ENCODE measurements at regions not wholly inside any gene's neighbourhood (a gene's known extent, or its start where the extent isn't known, plus 50 kb on each side); places are given as distances from the start of the nearest gene placed in this dataset.
"Not testable (repeated sequence)": the region's sequence is repeated elsewhere in the genome, so short reads cannot be mapped to it uniquely, and the experiment has no call there.

DNA sequence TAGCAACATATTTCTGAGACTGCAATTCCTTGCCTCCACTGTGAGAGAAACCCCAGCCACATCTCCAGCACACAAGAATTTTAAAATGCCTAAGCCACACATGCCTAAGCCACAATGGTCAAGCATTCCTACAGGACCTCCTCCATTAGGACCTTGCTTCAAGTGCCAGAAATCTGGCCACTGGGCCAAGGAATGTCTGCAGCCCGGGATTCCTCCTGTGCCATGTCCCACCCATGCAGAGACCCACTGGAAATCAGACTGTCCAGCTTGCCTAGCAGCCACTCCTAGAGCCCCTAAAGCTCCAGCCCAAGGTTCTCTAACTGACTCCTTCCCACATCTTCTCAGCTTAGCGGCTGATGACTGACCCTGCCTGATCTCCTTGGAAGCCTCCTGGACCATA, 117.5 kb downstream of the AHR start:
- H3K9ac ChIP-seq (ENCODE audit: low read depth, low read length), result no peak overlapping the region
- H3K36me3 ChIP-seq (ENCODE audit: insufficient read depth, low read length), result no peaks in the 10 kb centered on the region
- H3K4me2 ChIP-seq (ENCODE audit: low read length), result no peak overlapping the region
- H3K9me3 ChIP-seq (replicated peaks; ENCODE audit: low read length), result no peaks in the 10 kb centered on the region
- H3K4me1 ChIP-seq (ENCODE audit: control insufficient read depth, insufficient read depth, low read length), result no peaks in the 10 kb centered on the region
- no peaks in the 10 kb centered on the region for H3K27me3 ChIP-seq (ENCODE audit: control insufficient read depth, insufficient read depth, low read length)
- no peak overlapping the region for H3K4me3 ChIP-seq (ENCODE audit: low read length)

DNA sequence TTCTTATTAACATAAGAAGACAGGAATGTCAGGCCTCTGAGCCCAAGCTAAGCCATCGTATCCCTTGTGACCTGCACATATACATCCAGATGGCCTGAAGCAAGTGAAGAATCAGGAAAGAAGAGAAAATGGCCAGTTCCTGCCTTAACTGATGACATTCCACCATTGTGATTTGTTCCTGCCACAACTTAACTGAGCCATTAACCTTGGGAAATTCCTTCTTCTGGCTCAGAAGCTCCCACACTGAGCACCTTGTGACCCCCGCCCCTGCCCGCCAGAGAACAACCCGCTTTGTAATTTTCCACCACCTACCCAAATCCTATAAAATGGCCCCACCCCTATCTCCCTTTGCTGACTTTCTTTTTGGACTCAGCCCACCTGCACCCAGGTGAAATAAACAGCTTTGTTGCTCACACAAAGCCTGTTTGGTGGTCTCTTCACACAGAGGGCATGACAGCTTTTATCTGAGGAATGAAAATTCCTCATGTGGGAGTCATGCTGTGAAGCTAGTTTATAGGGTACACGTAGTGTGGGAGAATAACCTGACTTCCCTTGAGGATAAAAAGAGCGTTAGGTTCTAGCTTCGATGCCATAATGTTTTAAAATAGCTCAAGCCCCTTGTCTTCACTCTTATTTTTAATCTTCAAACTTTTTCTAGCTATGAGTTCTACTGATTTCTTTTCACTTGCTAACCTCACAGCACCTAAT, 122.0 kb downstream of the AHR start:
- H3K9me3 ChIP-seq (replicated peaks; ENCODE audit: low read length); H3K27me3 ChIP-seq (ENCODE audit: control insufficient read depth, insufficient read depth, low read length); H3K4me3 ChIP-seq (ENCODE audit: low read length); H3K36me3 ChIP-seq (ENCODE audit: insufficient read depth, low read length); H3K9ac ChIP-seq (ENCODE audit: low read depth, low read length); H3K4me1 ChIP-seq (ENCODE audit: control insufficient read depth, insufficient read depth, low read length); H3K4me2 ChIP-seq (ENCODE audit: low read length): not testable (repeated sequence)

DNA sequence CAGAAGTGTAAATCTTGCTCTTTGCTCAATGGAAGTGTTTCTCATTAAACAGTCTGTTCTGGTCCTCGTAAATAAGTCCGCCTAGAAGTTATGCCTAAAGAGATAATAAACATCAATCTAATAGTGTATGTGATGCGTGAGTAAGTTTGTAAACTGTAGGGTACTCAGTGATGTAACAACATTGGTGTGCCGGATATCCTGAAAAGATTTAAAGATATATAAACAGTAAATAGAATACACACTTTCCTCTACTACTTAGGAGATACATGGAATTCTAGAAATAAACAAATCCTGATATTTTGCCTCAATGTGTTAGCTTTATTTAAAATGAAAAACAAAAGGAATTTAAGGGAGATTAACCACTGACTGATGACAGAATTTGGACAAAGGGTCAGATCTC, 123.5 kb downstream of the AHR start:
- no peak overlapping the region for H3K4me2 ChIP-seq (ENCODE audit: low read length)
- no peaks in the 10 kb centered on the region for H3K4me1 ChIP-seq (ENCODE audit: control insufficient read depth, insufficient read depth, low read length)
- no peaks in the 10 kb centered on the region for H3K9me3 ChIP-seq (replicated peaks; ENCODE audit: low read length)
- no peak overlapping the region for H3K9ac ChIP-seq (ENCODE audit: low read depth, low read length)
- H3K36me3 ChIP-seq (ENCODE audit: insufficient read depth, low read length), result no peaks in the 10 kb centered on the region
- no peak overlapping the region for H3K4me3 ChIP-seq (ENCODE audit: low read length)
- H3K27me3 ChIP-seq (ENCODE audit: control insufficient read depth, insufficient read depth, low read length), result no peaks in the 10 kb centered on the region

DNA sequence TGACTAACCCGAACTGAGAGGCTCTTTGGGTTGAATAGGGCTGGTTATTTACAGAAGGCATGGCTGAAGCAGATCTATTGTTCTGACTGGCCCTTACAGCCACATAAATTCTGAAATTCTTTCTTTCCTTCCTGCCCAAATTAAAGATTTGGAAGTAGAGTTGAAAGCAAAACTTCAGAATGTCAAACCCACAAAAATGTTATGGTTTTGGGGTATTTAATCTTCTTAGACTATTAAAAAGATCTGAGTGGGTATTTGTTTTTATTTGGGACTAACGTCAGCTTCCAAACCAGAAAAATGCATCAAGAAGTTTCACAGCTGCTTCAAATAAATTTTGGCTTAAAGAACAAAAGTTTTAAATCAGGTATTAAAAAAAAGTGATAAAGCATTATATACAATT, 124.5 kb downstream of the AHR start:
- Histone ChIP-seq H3K9me3 (replicated peaks; ENCODE audit: low read length) (no peaks in the 10 kb centered on the region), H3K4me3 (ENCODE audit: low read length) (no peak overlapping the region), H3K9ac (ENCODE audit: low read depth, low read length) (no peak overlapping the region), H3K4me2 (ENCODE audit: low read length) (no peak overlapping the region), H3K36me3 (ENCODE audit: insufficient read depth, low read length) (no peaks in the 10 kb centered on the region), H3K27me3 (ENCODE audit: control insufficient read depth, insufficient read depth, low read length) (no peaks in the 10 kb centered on the region), H3K4me1 (ENCODE audit: control insufficient read depth, insufficient read depth, low read length) (no peaks in the 10 kb centered on the region)

DNA sequence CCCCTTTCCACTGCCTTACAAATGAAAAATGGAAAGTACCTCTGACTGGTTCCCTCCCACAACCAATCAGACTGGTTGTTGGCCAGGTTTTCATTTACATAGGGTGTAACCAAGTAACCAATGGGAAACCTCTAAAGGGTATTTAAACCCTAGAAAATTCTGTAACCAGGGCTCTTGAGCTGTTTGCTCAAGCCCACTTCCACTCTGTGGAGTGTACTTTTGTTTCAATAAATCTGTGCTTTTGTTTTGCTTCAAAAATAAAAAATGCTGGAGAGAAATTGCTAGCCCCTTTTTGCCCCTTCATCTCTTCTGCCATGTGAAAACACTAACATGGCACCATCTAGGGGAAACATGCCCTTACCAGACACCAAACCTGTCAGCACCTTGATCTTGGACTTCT, 129.5 kb downstream of the AHR start:
- Histone ChIP-seq H3K4me2 (ENCODE audit: low read length) (no peak overlapping the region), H3K9me3 (replicated peaks; ENCODE audit: low read length) (no peaks in the 10 kb centered on the region)

GRCh38 chr7:17429579-17429978, 131.1 kb downstream of the AHR start:
- Histone ChIP-seq H3K9me3 (replicated peaks; ENCODE audit: low read length) (no peaks in the 10 kb centered on the region), H3K4me1 (ENCODE audit: control insufficient read depth, insufficient read depth, low read length) (no peaks in the 10 kb centered on the region), H3K36me3 (ENCODE audit: insufficient read depth, low read length) (no peaks in the 10 kb centered on the region), H3K9ac (ENCODE audit: low read depth, low read length) (no peak overlapping the region), H3K4me3 (ENCODE audit: low read length) (no peak overlapping the region), H3K4me2 (ENCODE audit: low read length) (no peak overlapping the region), H3K27me3 (ENCODE audit: control insufficient read depth, insufficient read depth, low read length) (no peaks in the 10 kb centered on the region)

More for the DNA sequence above, 129.5 kb downstream of the AHR start:
- Histone ChIP-seq H3K27me3 (ENCODE audit: control insufficient read depth, insufficient read depth, low read length) (no peaks in the 10 kb centered on the region), H3K36me3 (ENCODE audit: insufficient read depth, low read length) (no peaks in the 10 kb centered on the region), H3K9ac (ENCODE audit: low read depth, low read length) (no peak overlapping the region), H3K4me3 (ENCODE audit: low read length) (no peak overlapping the region), H3K4me1 (ENCODE audit: control insufficient read depth, insufficient read depth, low read length) (no peaks in the 10 kb centered on the region)

GRCh38 chr7:17432793-17433192, 134.3 kb downstream of the AHR start:
- H3K4me3 ChIP-seq (ENCODE audit: low read length), result no peak overlapping the region
- no peaks in the 10 kb centered on the region for H3K27me3 ChIP-seq (ENCODE audit: control insufficient read depth, insufficient read depth, low read length)
- H3K4me1 ChIP-seq (ENCODE audit: control insufficient read depth, insufficient read depth, low read length), result no peaks in the 10 kb centered on the region
- no peak overlapping the region for H3K4me2 ChIP-seq (ENCODE audit: low read length)
- H3K9me3 ChIP-seq (replicated peaks; ENCODE audit: low read length), result no peaks in the 10 kb centered on the region
- H3K36me3 ChIP-seq (ENCODE audit: insufficient read depth, low read length), result no peaks in the 10 kb centered on the region
- H3K9ac ChIP-seq (ENCODE audit: low read depth, low read length), result no peak overlapping the region

DNA sequence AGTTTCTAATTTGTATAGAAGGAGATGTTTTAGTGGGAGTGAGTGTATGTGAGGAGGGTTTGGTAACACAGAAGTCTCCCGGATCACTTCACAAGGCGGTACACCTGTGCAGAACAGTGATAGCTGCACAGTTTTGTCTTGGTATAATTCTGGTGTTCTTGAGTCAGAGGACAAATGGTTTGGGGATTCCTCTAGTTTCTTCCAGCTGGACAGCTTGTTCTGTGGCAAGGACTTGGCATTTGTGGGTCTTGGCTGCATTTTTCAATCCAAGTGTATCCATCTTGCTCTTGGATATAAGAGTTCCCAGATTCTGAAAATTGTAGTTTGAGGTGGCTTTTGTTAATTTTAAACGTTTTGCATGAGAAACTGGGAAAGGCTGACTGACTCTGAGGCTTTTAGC, 135.7 kb downstream of the AHR start:
- no peaks in the 10 kb centered on the region for H3K9me3 ChIP-seq (replicated peaks; ENCODE audit: low read length)
- no peaks in the 10 kb centered on the region for H3K36me3 ChIP-seq (ENCODE audit: insufficient read depth, low read length)
- H3K4me3 ChIP-seq (ENCODE audit: low read length), result no peak overlapping the region
- H3K27me3 ChIP-seq (ENCODE audit: control insufficient read depth, insufficient read depth, low read length), result no peaks in the 10 kb centered on the region
- no peaks in the 10 kb centered on the region for H3K4me1 ChIP-seq (ENCODE audit: control insufficient read depth, insufficient read depth, low read length)
- no peak overlapping the region for H3K9ac ChIP-seq (ENCODE audit: low read depth, low read length)
- no peak overlapping the region for H3K4me2 ChIP-seq (ENCODE audit: low read length)

DNA sequence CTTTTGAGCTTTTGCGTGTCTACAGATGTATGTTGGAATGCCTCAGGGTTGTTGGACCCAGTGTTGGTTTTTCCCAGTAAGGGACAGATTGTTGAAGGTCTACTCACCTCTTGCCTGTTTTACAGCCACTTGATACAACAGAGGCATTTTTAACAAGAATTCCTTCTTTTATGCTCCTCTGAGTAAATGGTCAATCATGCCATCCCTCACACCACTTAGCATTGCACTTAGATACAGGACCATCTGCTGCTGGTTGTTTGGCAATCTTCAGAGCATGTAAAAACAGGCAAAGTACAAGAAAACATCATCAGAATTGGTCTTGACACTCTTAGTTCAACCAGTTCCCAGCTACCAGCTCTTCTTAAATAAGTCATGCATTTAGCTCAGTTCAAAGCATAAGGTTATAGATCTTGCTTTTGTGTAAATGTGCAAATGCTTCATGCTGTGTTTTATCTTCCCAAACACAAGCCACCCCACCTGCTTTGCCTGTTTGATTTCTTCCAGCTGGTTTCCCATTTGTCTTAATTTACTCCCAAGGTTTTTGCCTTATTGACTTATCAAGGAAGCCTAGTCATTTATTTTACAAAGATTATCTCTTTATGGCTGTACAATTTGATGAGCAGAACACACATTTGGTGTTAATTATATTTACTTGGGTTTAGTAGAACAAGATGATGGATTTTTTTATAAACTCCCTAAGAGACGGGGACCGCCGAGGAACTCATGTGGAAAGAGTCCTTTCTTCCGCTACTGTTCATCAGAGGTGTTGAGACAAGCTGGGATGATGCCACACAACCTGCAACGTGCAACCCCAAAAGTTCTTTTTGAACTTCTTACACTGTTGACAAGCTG, 136.6 kb downstream of the AHR start:
- no peaks in the 10 kb centered on the region for H3K27me3 ChIP-seq (ENCODE audit: control insufficient read depth, insufficient read depth, low read length)

DNA sequence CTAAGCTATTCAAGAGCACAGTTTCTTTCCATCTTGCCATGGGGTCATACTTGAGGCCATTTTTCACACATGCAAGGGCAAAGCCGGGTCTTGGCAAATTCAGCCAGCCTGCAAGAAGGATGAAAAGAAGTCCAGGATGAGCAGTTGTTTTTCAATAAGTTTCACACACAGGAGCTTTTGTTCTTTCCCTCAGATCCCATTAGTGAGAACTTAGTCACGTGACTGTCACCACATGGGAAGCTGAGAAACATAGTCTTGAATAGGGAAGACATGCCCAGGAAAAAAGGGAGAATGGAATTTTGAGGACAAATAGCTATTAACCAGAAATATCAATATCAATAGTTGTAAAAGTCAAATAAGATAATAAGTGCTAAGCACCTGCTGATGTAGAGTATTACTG, 137.7 kb downstream of the AHR start:
- Histone ChIP-seq H3K9me3 (replicated peaks; ENCODE audit: low read length) (no peaks in the 10 kb centered on the region), H3K4me2 (ENCODE audit: low read length) (no peak overlapping the region), H3K9ac (ENCODE audit: low read depth, low read length) (no peak overlapping the region), H3K4me1 (ENCODE audit: control insufficient read depth, insufficient read depth, low read length) (no peaks in the 10 kb centered on the region), H3K4me3 (ENCODE audit: low read length) (no peak overlapping the region), H3K36me3 (ENCODE audit: insufficient read depth, low read length) (no peaks in the 10 kb centered on the region), H3K27me3 (ENCODE audit: control insufficient read depth, insufficient read depth, low read length) (no peaks in the 10 kb centered on the region)

More for the DNA sequence above, 136.6 kb downstream of the AHR start:
- Histone ChIP-seq H3K4me3 (ENCODE audit: low read length) (no peak overlapping the region), H3K9ac (ENCODE audit: low read depth, low read length) (no peak overlapping the region), H3K4me2 (ENCODE audit: low read length) (no peak overlapping the region), H3K36me3 (ENCODE audit: insufficient read depth, low read length) (no peaks in the 10 kb centered on the region), H3K9me3 (replicated peaks; ENCODE audit: low read length) (no peaks in the 10 kb centered on the region), H3K4me1 (ENCODE audit: control insufficient read depth, insufficient read depth, low read length) (no peaks in the 10 kb centered on the region)

- Histone ChIP-seq H3K9ac (ENCODE audit: low read depth, low read length) (no peak overlapping the region), H3K27me3 (ENCODE audit: control insufficient read depth, insufficient read depth, low read length) (no peaks in the 10 kb centered on the region), H3K4me3 (ENCODE audit: low read length) (no peak overlapping the region), H3K4me1 (ENCODE audit: control insufficient read depth, insufficient read depth, low read length) (no peaks in the 10 kb centered on the region), H3K4me2 (ENCODE audit: low read length) (no peak overlapping the region), H3K36me3 (ENCODE audit: insufficient read depth, low read length) (no peaks in the 10 kb centered on the region), H3K9me3 (replicated peaks; ENCODE audit: low read length) (no peaks in the 10 kb centered on the region)
Observed at GRCh38 chr7:17437586-17437985, 139.1 kb downstream of the AHR start.

Data from skeletal muscle satellite cell (primary cell).